GM21529 (cell line): ENCODE measurements at regions not wholly inside any gene's neighbourhood (a gene's known extent, or its start where the extent isn't known, plus 50 kb on each side); places are given as distances from the start of the nearest gene placed in this dataset.

ENCODE experiments used
- ATAC-seq: cut with Tn5 transposase; IDR thresholded peaks from one replicate; pipeline ENCODE4 v1.9.1; 2021; ENCODE audit not compliant: unreplicated experiment

- no peak for ATAC-seq
Observed at GRCh38 chr2:217185265-217185995, 325.6 kb upstream of the TNP1 start.

- ATAC-seq, result no peak
Observed at GRCh38 chr2:217184242-217184641, 324.4 kb upstream of the TNP1 start.

- no peak for ATAC-seq
Observed at GRCh38 chr2:217183471-217183870, 323.6 kb upstream of the TNP1 start.

GRCh38 chr2:217182926-217183325 lies 323.1 kb upstream of the TNP1 start:
- ATAC-seq, result no peak

- ATAC-seq, result no peak
Observed at GRCh38 chr2:217181512-217181911, 321.6 kb upstream of the TNP1 start.

- ATAC-seq, result no peak
Observed at GRCh38 chr2:217179854-217180253, 320.0 kb upstream of the TNP1 start.

- no peak for ATAC-seq
Observed at GRCh38 chr2:217178341-217178740, 318.5 kb upstream of the TNP1 start.

- no peak for ATAC-seq
Observed at GRCh38 chr2:217177720-217178119, 317.9 kb upstream of the TNP1 start.

GRCh38 chr2:217171874-217172273 lies 312.0 kb upstream of the TNP1 start:
- ATAC-seq, result no peak

- ATAC-seq, result no peak
Observed at GRCh38 chr2:217168496-217168895, 308.6 kb upstream of the TNP1 start.

GRCh38 chr2:217167531-217167930 lies 307.7 kb upstream of the TNP1 start:
- no peak for ATAC-seq

- ATAC-seq, result no peak
Observed at GRCh38 chr2:217166241-217166850, 306.5 kb upstream of the TNP1 start.

- ATAC-seq, result no peak
Observed at GRCh38 chr2:217165547-217165946, 305.7 kb upstream of the TNP1 start.

- no peak for ATAC-seq
Observed at GRCh38 chr2:217163987-217164386, 304.1 kb upstream of the TNP1 start.

- no peak for ATAC-seq
Observed at GRCh38 chr2:217162533-217162932, 302.7 kb upstream of the TNP1 start.

GRCh38 chr2:217160978-217161973 lies 301.4 kb upstream of the TNP1 start:
- ATAC-seq, result no peak

- ATAC-seq, result no peak
Observed at GRCh38 chr2:217160103-217160743, 300.4 kb upstream of the TNP1 start.

GRCh38 chr2:217158928-217159327 lies 299.1 kb upstream of the TNP1 start:
- no peak for ATAC-seq

- no peak for ATAC-seq
Observed at GRCh38 chr2:217157581-217157980, 297.7 kb upstream of the TNP1 start.

GRCh38 chr2:217156801-217157200 lies 296.9 kb upstream of the TNP1 start:
- ATAC-seq, result no peak

- no peak for ATAC-seq
Observed at GRCh38 chr2:217154923-217155322, 295.1 kb upstream of the TNP1 start.
